SU-DHL-6 (cell line): ENCODE measurements at regions not wholly inside any gene's neighbourhood (a gene's known extent, or its start where the extent isn't known, plus 50 kb on each side); places are given as distances from the start of the nearest gene placed in this dataset.

ENCODE experiments used
- EZH2phosphoT487 ChIP-seq: fragments of 200-600 bp; sonication (generic), shearing (Covaris generic); conservative IDR thresholded peaks from 2 replicates; pipeline ENCODE4 v1.6.1; 2018; ENCODE audit warnings: mild to moderate bottlenecking, antibody characterized with exemption, low read length, moderate library complexity, mixed read lengths
- TF ChIP-seq, protein P1 (sequence below): fragments of 200-600 bp; sonication (generic); IDR thresholded peaks from one replicate; pipeline ENCODE4 v1.5.1; 2017; ENCODE audit warnings: antibody characterized with exemption, mild to moderate bottlenecking, low read length, moderate library complexity; ENCODE audit not compliant: insufficient read depth, poor library complexity, severe bottlenecking

DNA sequence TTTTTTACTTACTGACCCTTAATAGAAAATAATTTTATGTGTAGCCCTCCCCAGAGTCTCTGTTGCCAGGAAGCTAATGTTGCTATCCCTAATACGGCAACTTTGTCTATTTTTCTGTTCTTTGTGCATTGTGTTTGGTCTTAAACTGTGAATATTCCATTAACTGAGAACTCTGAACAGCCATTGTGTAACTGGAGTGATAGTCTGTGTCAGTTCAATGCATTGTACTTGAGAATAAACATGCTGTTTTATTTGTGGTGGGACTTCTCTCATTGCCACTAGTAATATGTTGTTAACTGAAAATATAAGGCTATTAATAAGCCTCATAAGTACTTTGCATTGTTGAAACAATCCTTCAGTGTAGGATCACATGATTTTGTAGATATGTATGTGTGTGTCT, 278.3 kb upstream of the DMRT1 start:
- TF ChIP-seq, protein P1, sequence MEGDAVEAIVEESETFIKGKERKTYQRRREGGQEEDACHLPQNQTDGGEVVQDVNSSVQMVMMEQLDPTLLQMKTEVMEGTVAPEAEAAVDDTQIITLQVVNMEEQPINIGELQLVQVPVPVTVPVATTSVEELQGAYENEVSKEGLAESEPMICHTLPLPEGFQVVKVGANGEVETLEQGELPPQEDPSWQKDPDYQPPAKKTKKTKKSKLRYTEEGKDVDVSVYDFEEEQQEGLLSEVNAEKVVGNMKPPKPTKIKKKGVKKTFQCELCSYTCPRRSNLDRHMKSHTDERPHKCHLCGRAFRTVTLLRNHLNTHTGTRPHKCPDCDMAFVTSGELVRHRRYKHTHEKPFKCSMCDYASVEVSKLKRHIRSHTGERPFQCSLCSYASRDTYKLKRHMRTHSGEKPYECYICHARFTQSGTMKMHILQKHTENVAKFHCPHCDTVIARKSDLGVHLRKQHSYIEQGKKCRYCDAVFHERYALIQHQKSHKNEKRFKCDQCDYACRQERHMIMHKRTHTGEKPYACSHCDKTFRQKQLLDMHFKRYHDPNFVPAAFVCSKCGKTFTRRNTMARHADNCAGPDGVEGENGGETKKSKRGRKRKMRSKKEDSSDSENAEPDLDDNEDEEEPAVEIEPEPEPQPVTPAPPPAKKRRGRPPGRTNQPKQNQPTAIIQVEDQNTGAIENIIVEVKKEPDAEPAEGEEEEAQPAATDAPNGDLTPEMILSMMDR, result no peak
- TF ChIP-seq EZH2phosphoT487, result no peak
